H1 (cell line): ENCODE measurements at regions not wholly inside any gene's neighbourhood (a gene's known extent, or its start where the extent isn't known, plus 50 kb on each side); places are given as distances from the start of the nearest gene placed in this dataset.
A peak's percentile ranks its signal among the peaks of the same experiment; 100 is the strongest.

ENCODE experiments used
- CTCF ChIA-PET: fragments of 300-600 bp; sonication (Branson Sonifier 250); formaldehyde crosslinking; loops from one replicate; lab custom pipeline; 2021; ENCODE audit not compliant: partially characterized antibody; lab: Charles Lee
- POLR2A ChIA-PET: fragments of 300-600 bp; sonication (Branson Sonifier 250); formaldehyde crosslinking; loops from one replicate; lab custom pipeline; 2021; ENCODE audit warnings: inconsistent platforms; ENCODE audit not compliant: partially characterized antibody; lab: Charles Lee
- DNase-seq, 2 experiments: peaks; one replicate each; pipeline versions ENCODE4 v3.0.0 to v3.0.0-alpha.2; 2010 to 2022; ENCODE audit warnings: low spot score in 2 of 2, low read depth in 1 of 2, mixed read lengths in 1 of 2
- FAIRE-seq: peaks from 2 replicates; lab custom pipeline; 2011; peaks lifted over from hg19 to GRCh38; lab: Jason Lieb, UNC
- H2AFZ ChIP-seq: 2 replicates; pipeline ENCODE4 v1.8.1; 2012; ENCODE audit warnings: low read length, inconsistent platforms
- H2AK5ac ChIP-seq: 2 replicates; pipeline ENCODE4 v1.6.1; 2013; ENCODE audit warnings: low read depth, low read length
- H2BK120ac ChIP-seq: replicated peaks from 2 replicates; pipeline ENCODE3; 2013; ENCODE audit warnings: low read depth, low read length, inconsistent platforms
- H2BK12ac ChIP-seq: 2 replicates; pipeline ENCODE4 v1.6.1; 2013; ENCODE audit warnings: low read depth, low read length
- H2BK15ac ChIP-seq: 2 replicates; pipeline ENCODE4 v1.6.1; 2013; ENCODE audit warnings: low read length
- H2BK20ac ChIP-seq: 2 replicates; pipeline ENCODE4 v1.6.1; 2013; ENCODE audit warnings: low read length
- H2BK5ac ChIP-seq: 2 replicates; pipeline ENCODE4 v1.6.1; 2013; ENCODE audit warnings: low read depth, low read length
- H3K14ac ChIP-seq: 2 replicates; pipeline ENCODE4 v1.6.1; 2013; ENCODE audit warnings: inconsistent platforms; ENCODE audit not compliant: insufficient read length
- H3K18ac ChIP-seq: 2 replicates; pipeline ENCODE4 v1.6.1; 2013; ENCODE audit warnings: low read length; ENCODE audit errors: extremely low read depth
- H3K23ac ChIP-seq: 2 replicates; pipeline ENCODE4 v1.6.1; 2013; ENCODE audit warnings: inconsistent platforms; ENCODE audit not compliant: insufficient read length
- H3K23me2 ChIP-seq: 2 replicates; pipeline ENCODE4 v1.6.1; 2013; ENCODE audit warnings: low read depth, low read length
- H3K27ac ChIP-seq: 2 replicates; pipeline ENCODE4 v1.6.1; 2011; ENCODE audit warnings: low read depth, low read length, inconsistent platforms
- H3K27me3 ChIP-seq, 4 experiments: replicated peaks in 1 of 4; 1 replicate in 1 of 4; 2 replicates in 3 of 4; pipeline versions ENCODE4 v1.6.1 to v1.8.1; 2011 to 2013; ENCODE audit warnings: low read length in 3 of 4, mild to moderate bottlenecking in 3 of 4, inconsistent platforms in 2 of 4, mixed read lengths in 2 of 4, moderate library complexity in 1 of 4; ENCODE audit not compliant: control insufficient read depth in 3 of 4, insufficient read depth in 3 of 4; ENCODE audit errors: extremely low read depth in 1 of 4
- H3K36me3 ChIP-seq, 4 experiments: 2 replicates each; pipeline versions ENCODE4 v1.6.1 to v1.8.1; 2011 to 2013; ENCODE audit warnings: mild to moderate bottlenecking in 4 of 4, low read length in 3 of 4, moderate library complexity in 2 of 4, control low read depth in 1 of 4, inconsistent platforms in 1 of 4; ENCODE audit not compliant: insufficient read depth in 4 of 4, control insufficient read depth in 2 of 4
- H3K4ac ChIP-seq: replicated peaks from 2 replicates; pipeline ENCODE3; 2013; ENCODE audit warnings: low read length, low read depth, mixed read lengths, inconsistent platforms; ENCODE audit not compliant: insufficient read length
- H3K4me1 ChIP-seq, 4 experiments: replicated peaks in 1 of 4; 1 replicate in 1 of 4; 2 replicates in 3 of 4; pipeline versions ENCODE4 v1.6.1 to v1.8.1; 2011 to 2013; ENCODE audit warnings: low read length in 3 of 4, inconsistent platforms in 2 of 4, mixed read lengths in 1 of 4; ENCODE audit not compliant: insufficient read depth in 4 of 4, control insufficient read depth in 3 of 4
- H3K4me2 ChIP-seq, 2 experiments: 2 replicates each; pipeline versions ENCODE4 v1.6.1 to v1.8.1; 2011 to 2013; ENCODE audit warnings: low read depth in 2 of 2, low read length in 2 of 2, control low read depth in 1 of 2, inconsistent platforms in 1 of 2, mild to moderate bottlenecking in 1 of 2; ENCODE audit not compliant: insufficient read depth in 1 of 2
- H3K4me3 ChIP-seq, 4 experiments: fragments of 200-600, 300-600 bp in 1 of 4; sonication (generic), shearing (Covaris generic), sonication (Bioruptor Twin) in 1 of 4; 2 replicates each; pipeline versions ENCODE4 v1.5.1 to v1.8.1; 2011 to 2016; ENCODE audit warnings: low read length in 4 of 4, low read depth in 3 of 4, control low read depth in 2 of 4, inconsistent platforms in 2 of 4, mild to moderate bottlenecking in 2 of 4, mixed read lengths in 1 of 4, moderate library complexity in 1 of 4; ENCODE audit not compliant: insufficient read depth in 2 of 4; ENCODE audit errors: extremely low read depth in 1 of 4
- H3K56ac ChIP-seq: replicated peaks from 2 replicates; pipeline ENCODE3; 2013; ENCODE audit warnings: low read depth, mild to moderate bottlenecking, mixed read lengths, low read length, inconsistent platforms; ENCODE audit not compliant: insufficient read length
- H3K79me1 ChIP-seq: 2 replicates; pipeline ENCODE4 v1.6.1; 2013; ENCODE audit warnings: low read depth, low read length, control low read depth
- H3K79me2 ChIP-seq, 2 experiments: 2 replicates each; pipeline versions ENCODE4 v1.6.1 to v1.8.1; 2012 to 2013; ENCODE audit warnings: low read length in 2 of 2, mild to moderate bottlenecking in 2 of 2, inconsistent platforms in 1 of 2; ENCODE audit not compliant: insufficient read depth in 2 of 2, control insufficient read depth in 1 of 2
- H3K9ac ChIP-seq, 4 experiments: replicated peaks in 1 of 4; 1 replicate in 1 of 4; 2 replicates in 3 of 4; pipeline versions ENCODE4 v1.6.1 to v1.8.1; 2011 to 2013; ENCODE audit warnings: low read depth in 3 of 4, low read length in 3 of 4, control low read depth in 2 of 4, mild to moderate bottlenecking in 2 of 4, moderate library complexity in 2 of 4, inconsistent platforms in 1 of 4; ENCODE audit errors: extremely low read depth in 1 of 4
- H3K9me3 ChIP-seq, 2 experiments: 2 replicates each; pipeline versions ENCODE4 v1.6.1 to v1.8.1; 2012 to 2013; ENCODE audit warnings: mild to moderate bottlenecking in 2 of 2, moderate library complexity in 2 of 2, control low read depth in 1 of 2, inconsistent platforms in 1 of 2, low read depth in 1 of 2, low read length in 1 of 2, mixed read lengths in 1 of 2; ENCODE audit not compliant: insufficient read depth in 2 of 2
- H4K20me1 ChIP-seq, 2 experiments: replicated peaks in 1 of 2; 2 replicates each; pipeline versions ENCODE3 to v1.8.1; 2011 to 2013; ENCODE audit warnings: inconsistent platforms in 2 of 2, low read length in 2 of 2, mild to moderate bottlenecking in 1 of 2; ENCODE audit not compliant: insufficient read depth in 2 of 2, control insufficient read depth in 1 of 2
- H4K5ac ChIP-seq: 2 replicates; pipeline ENCODE4 v1.6.1; 2013; ENCODE audit warnings: low read length, low read depth, mixed read lengths, inconsistent platforms; ENCODE audit not compliant: insufficient read length
- H4K8ac ChIP-seq: 2 replicates; pipeline ENCODE4 v1.8.0; 2013; ENCODE audit warnings: mild to moderate bottlenecking, moderate library complexity, low read length, inconsistent platforms; ENCODE audit not compliant: insufficient read depth; ENCODE audit errors: extremely low read depth
- H4K91ac ChIP-seq: replicated peaks from 2 replicates; pipeline ENCODE3; 2013; ENCODE audit warnings: low read length, mixed read lengths, inconsistent platforms; ENCODE audit not compliant: insufficient read length
- ATF3 ChIP-seq: IDR thresholded peaks from 2 replicates; pipeline ENCODE4 v1.6.1; 2011; ENCODE audit warnings: low read depth, mild to moderate bottlenecking, low read length; ENCODE audit not compliant: insufficient read depth
- CBX5 ChIP-seq: fragments of 300-800, 300-1000 bp; sonication (generic); IDR thresholded peaks from 2 replicates; pipeline ENCODE4 v1.7.1; 2016; ENCODE audit warnings: antibody characterized with exemption, low read length, low read depth
- E2F6 ChIP-seq: IDR thresholded peaks from 2 replicates; pipeline ENCODE4 v1.6.1; 2012; ENCODE audit warnings: inconsistent platforms
- EP300 ChIP-seq, 2 experiments: IDR thresholded peaks; 1 replicate in 1 of 2; 2 replicates in 1 of 2; pipeline ENCODE4 v1.6.1; 2011 to 2012; ENCODE audit warnings: low read depth in 2 of 2, low read length in 2 of 2, mild to moderate bottlenecking in 2 of 2, borderline replicate concordance in 1 of 2, inconsistent platforms in 1 of 2, moderate library complexity in 1 of 2
- HDAC6 ChIP-seq: IDR thresholded peaks from one replicate; pipeline ENCODE4 v1.7.1; 2012; ENCODE audit warnings: low read depth, mild to moderate bottlenecking, inconsistent platforms, low read length, moderate library complexity
- JUN ChIP-seq: IDR thresholded peaks from 2 replicates; pipeline ENCODE4 v1.6.1; 2011; ENCODE audit warnings: low read depth, mild to moderate bottlenecking, improper control_type of control experiment, low read length
- KDM1A ChIP-seq: fragments of 200-600, 300-600 bp; sonication (generic); IDR thresholded peaks from 2 replicates; pipeline ENCODE4 v1.7.1; 2016; ENCODE audit warnings: mild to moderate bottlenecking, low read length, borderline replicate concordance
- KDM5A ChIP-seq: fragments of 200-600 bp; IDR thresholded peaks from 2 replicates; pipeline ENCODE4 v1.7.1; 2012; ENCODE audit warnings: mild to moderate bottlenecking, low read length, inconsistent platforms, mixed read lengths
- MAX ChIP-seq: IDR thresholded peaks from 2 replicates; pipeline ENCODE4 v1.6.1; 2012; ENCODE audit warnings: inconsistent platforms
- POLR2AphosphoS5 ChIP-seq: IDR thresholded peaks from 2 replicates; pipeline ENCODE4 v1.6.1; 2011; ENCODE audit warnings: low read depth, low read length
- SUZ12 ChIP-seq: fragments of 200-600 bp; sonication (generic); IDR thresholded peaks from 2 replicates; pipeline ENCODE4 v1.6.1; 2012; ENCODE audit warnings: mild to moderate bottlenecking, inconsistent platforms, low read length, moderate library complexity, mixed read lengths
- TEAD4 ChIP-seq: IDR thresholded peaks from 2 replicates; pipeline ENCODE4 v1.6.1; 2012; ENCODE audit warnings: low read depth, low read length, inconsistent platforms, mixed read lengths
- YY1 ChIP-seq: IDR thresholded peaks from 2 replicates; pipeline ENCODE4 v1.6.1; 2011; ENCODE audit warnings: low read depth, mild to moderate bottlenecking, low read length
- WGBS, 2 experiments: shearing (Covaris generic) in 1 of 2; methylation state at CpG; one replicate each; pipeline versions ENCODE4 v1.1.6 to v1.1.7; 2013 to 2015; ENCODE audit warnings: low lambda C conversion rate in 2 of 2, mixed read lengths in 2 of 2, inconsistent platforms in 1 of 2, low coverage in 1 of 2, missing lambda C conversion rate in 1 of 2; ENCODE audit not compliant: insufficient replicate concordance in 2 of 2, insufficient coverage in 1 of 2, insufficient read length in 1 of 2; ENCODE audit errors: extremely low coverage in 1 of 2, missing lambda C conversion rate in 1 of 2; 5-methylcytosine and 5-hydroxymethylcytosine counted together

GRCh38 chr14:99081156-99081765, 190.7 kb downstream of the BCL11B start:
- Histone ChIP-seq H3K4me1 (no peaks in the 10 kb centered on the region), H3K23me2 (no peaks in the 10 kb centered on the region), H3K27ac (no peak overlapping the region), H2BK120ac (no peak overlapping the region), H4K91ac (no peak overlapping the region), H2AK5ac (no peak overlapping the region), H2BK15ac (no peak overlapping the region), H3K9me3 (peaks cover 0 to 3% of the 10 kb centered on the region in 2 experiments; a peak in 1 of 4 replicates), H3K4ac (no peak overlapping the region), H3K18ac (no peak overlapping the region), H2BK5ac (no peak overlapping the region), H3K4me3 (no peak overlapping the region), H4K8ac (no peak overlapping the region), H3K23ac (no peak overlapping the region), H4K20me1 (no peaks in the 10 kb centered on the region), H3K36me3 (no peaks in the 10 kb centered on the region), H3K4me2 (no peak overlapping the region), H2BK20ac (no peak overlapping the region), H4K5ac (no peak overlapping the region), H3K56ac (no peak overlapping the region), H3K14ac (no peak overlapping the region), H2AFZ (no peak overlapping the region), H3K79me1 (no peaks in the 10 kb centered on the region), H3K27me3 (no peaks in the 10 kb centered on the region; a peak in 1 of 7 replicates), H3K9ac (no peak overlapping the region), H2BK12ac (no peak overlapping the region), H3K79me2 (no peaks in the 10 kb centered on the region)
- FAIRE-seq, result no peak
- TF ChIP-seq KDM1A (no peak), CBX5 (no peak), ATF3 (no peak), SUZ12 (no peak), YY1 (no peak), E2F6 (no peak), EP300 (IDR thresholded peaks at IDR 0.05; ENCODE audit: borderline replicate concordance in 1 of 2, low read depth in 2 of 2, low read length in 2 of 2) (no peak), POLR2AphosphoS5 (no peak), KDM5A (no peak), JUN (no peak), HDAC6 (no peak), MAX (no peak), TEAD4 (no peak)
- WGBS, 2 experiments, result 95% methylated on average over 8 of the region's 9 CpGs; no CpG with 5 or more reads in 1 of the 2 experiments
- ChIA-PET POLR2A (no interaction called here), CTCF (interaction anchor here (0.7 kb wide), 1 partner anchor 10 kb away, joined by 3 read pairs; no protein-coding TSS in a partner anchor)
- DNase-seq, result peak in 1 of 2 experiments; percentile 8
